IMR-90 (cell line): ENCODE measurements at regions not wholly inside any gene's neighbourhood (a gene's known extent, or its start where the extent isn't known, plus 50 kb on each side); places are given as distances from the start of the nearest gene placed in this dataset.

Experiments
- ATAC-seq: fragments of 200-7000 bp; cut with Tn5 transposase; 2 replicates; pipeline ENCODE4 v1.9.1; 2020; ENCODE audit warnings: low read depth, mild to moderate bottlenecking, moderate library complexity
- BruUV-seq: library from RNA; stranded (reverse); fragments of 400-500 nt; replicated peaks from 2 replicates; lab custom pipeline; 2021; lab: Mats Ljungman, UMichigan
- CTCF ChIA-PET: fragments of 300-600 bp; formaldehyde crosslinking; extraction: SDS; loops from one replicate; lab custom pipeline; 2021; ENCODE audit warnings: antibody characterized with exemption; lab: Yijun Ruan, JAX
- POLR2A ChIA-PET: fragments of 300-600 bp; sonication (Branson Sonifier 250); formaldehyde crosslinking; loops from one replicate; lab custom pipeline; 2022; ENCODE audit warnings: antibody characterized with exemption; ENCODE audit not compliant: unreplicated experiment; lab: Charles Lee
- DNase-seq: peaks from one replicate; pipeline ENCODE4 v3.0.0; 2013
- H2AFZ ChIP-seq: replicated peaks from 2 replicates; pipeline ENCODE3; 2013; ENCODE audit warnings: low read length, mild to moderate bottlenecking; ENCODE audit not compliant: poor library complexity
- H2AK5ac ChIP-seq: 2 replicates; pipeline ENCODE4 v1.6.1; 2013; ENCODE audit warnings: low read depth, low read length, inconsistent platforms
- H2AK9ac ChIP-seq: replicated peaks from 2 replicates; pipeline ENCODE3; 2013; ENCODE audit warnings: mild to moderate bottlenecking, low read depth, low read length, moderate library complexity; ENCODE audit not compliant: poor library complexity
- H2BK120ac ChIP-seq: 2 replicates; pipeline ENCODE4 v1.6.1; 2013; ENCODE audit warnings: low read depth, low read length, inconsistent platforms
- H2BK15ac ChIP-seq: 3 replicates; pipeline ENCODE4 v1.6.1; 2013; ENCODE audit warnings: low read depth, low read length, inconsistent platforms
- H2BK20ac ChIP-seq: 2 replicates; pipeline ENCODE4 v1.6.1; 2013; ENCODE audit warnings: low read depth, mild to moderate bottlenecking, inconsistent platforms, low read length, moderate library complexity
- H2BK5ac ChIP-seq: 2 replicates; pipeline ENCODE4 v1.6.1; 2013; ENCODE audit warnings: mild to moderate bottlenecking, low read depth, low read length, inconsistent platforms; ENCODE audit not compliant: poor library complexity, severe bottlenecking
- H3K14ac ChIP-seq: replicated peaks from 2 replicates; pipeline ENCODE4 v1.6.1; 2013; ENCODE audit warnings: low read depth, low read length, inconsistent platforms
- H3K18ac ChIP-seq: 2 replicates; pipeline ENCODE4 v1.6.1; 2013; ENCODE audit warnings: low read depth, low read length, control low read depth
- H3K23ac ChIP-seq: 2 replicates; pipeline ENCODE4 v1.6.1; 2013; ENCODE audit warnings: low read depth, low read length, inconsistent platforms
- H3K27ac ChIP-seq: 2 replicates; pipeline ENCODE4 v1.5.1; 2013; ENCODE audit warnings: mild to moderate bottlenecking, control low read depth, low read length; ENCODE audit not compliant: insufficient read depth
- H3K27me3 ChIP-seq: 2 replicates; pipeline ENCODE4 v1.6.1; 2013; ENCODE audit warnings: low read length; ENCODE audit not compliant: control insufficient read depth, insufficient read depth
- H3K36me3 ChIP-seq: 2 replicates; pipeline ENCODE4 v1.6.1; 2013; ENCODE audit warnings: low read length, mixed read lengths; ENCODE audit not compliant: control insufficient read depth, insufficient read depth
- H3K4ac ChIP-seq: 2 replicates; pipeline ENCODE4 v1.6.1; 2013; ENCODE audit warnings: low read depth, low read length, inconsistent platforms
- H3K4me1 ChIP-seq: 2 replicates; pipeline ENCODE4 v1.6.1; 2013; ENCODE audit warnings: low read length, mixed read lengths; ENCODE audit not compliant: control insufficient read depth, insufficient read depth
- H3K4me2 ChIP-seq: 2 replicates; pipeline ENCODE4 v1.6.1; 2013; ENCODE audit warnings: low read depth, mild to moderate bottlenecking, control low read depth, low read length, moderate library complexity
- H3K4me3 ChIP-seq: 2 replicates; pipeline ENCODE4 v1.5.1; 2013; ENCODE audit warnings: low read depth, mild to moderate bottlenecking, control low read depth, low read length, moderate library complexity; ENCODE audit not compliant: insufficient read depth
- H3K56ac ChIP-seq: 2 replicates; pipeline ENCODE4 v1.6.1; 2013; ENCODE audit warnings: low read length, inconsistent platforms; ENCODE audit not compliant: insufficient read depth; ENCODE audit errors: extremely low read depth
- H3K79me1 ChIP-seq, 2 experiments: 2 replicates each; pipeline ENCODE4 v1.6.1; 2013; ENCODE audit warnings: low read length in 2 of 2, inconsistent platforms in 1 of 2, low read depth in 1 of 2
- H3K9ac ChIP-seq: 2 replicates; pipeline ENCODE4 v1.6.1; 2013; ENCODE audit warnings: low read depth, low read length, control low read depth
- H3K9me1 ChIP-seq: 2 replicates; pipeline ENCODE4 v1.6.1; 2013; ENCODE audit warnings: low read length, inconsistent platforms; ENCODE audit not compliant: insufficient read depth
- H3K9me3 ChIP-seq: 2 replicates; pipeline ENCODE4 v1.6.1; 2013; ENCODE audit warnings: low read length; ENCODE audit not compliant: control insufficient read depth, insufficient read depth
- H4K20me1 ChIP-seq: 2 replicates; pipeline ENCODE4 v1.6.1; 2013; ENCODE audit warnings: low read length, inconsistent platforms; ENCODE audit not compliant: insufficient read depth
- H4K5ac ChIP-seq: 2 replicates; pipeline ENCODE4 v1.6.1; 2013; ENCODE audit warnings: mild to moderate bottlenecking, low read depth, low read length, control low read depth
- H4K8ac ChIP-seq, 2 experiments: 2 replicates each; pipeline ENCODE4 v1.6.1; 2013; ENCODE audit warnings: low read depth in 2 of 2, low read length in 2 of 2, control low read depth in 1 of 2, inconsistent platforms in 1 of 2
- H4K91ac ChIP-seq: 2 replicates; pipeline ENCODE4 v1.6.1; 2013; ENCODE audit warnings: low read depth, low read length, inconsistent platforms; ENCODE audit not compliant: insufficient read depth
- MAFK ChIP-seq: IDR thresholded peaks from 2 replicates; pipeline ENCODE4 v1.6.1; 2012; ENCODE audit warnings: low read depth, low read length, improper control_type of control experiment
- MXI1 ChIP-seq: IDR thresholded peaks from 2 replicates; pipeline ENCODE4 v1.6.1; 2012; ENCODE audit warnings: low read depth, mild to moderate bottlenecking, low read length, moderate library complexity, borderline replicate concordance
- SMC3 ChIP-seq: fragments of 150-350 bp; IDR thresholded peaks from 2 replicates; pipeline ENCODE4 v1.6.1; 2016; ENCODE audit warnings: low read depth, mild to moderate bottlenecking, antibody characterized with exemption, low read length, moderate library complexity
- WGBS, 2 experiments: methylation state at CpG; one replicate each; pipeline versions ENCODE4 v1.1.5 to v1.1.7; 2013; ENCODE audit warnings: missing lambda C conversion rate in 2 of 2; ENCODE audit not compliant: insufficient read length in 1 of 2; ENCODE audit errors: extremely low coverage in 2 of 2; 5-methylcytosine and 5-hydroxymethylcytosine counted together
- dilution Hi-C: fragments of 300-500 bp; cut with HindIII; formaldehyde crosslinking; loops from one replicate; pipeline ENCODE4 v1.14.3; 2018; ENCODE audit warnings: low sequenced_read_pairs; ENCODE audit not compliant: unreplicated experiment
- in situ Hi-C: fragments of 300-500 bp; cut with MboI; formaldehyde crosslinking; loops from 3 replicates; pipeline ENCODE4 v1.14.3; 2019; ENCODE audit warnings: low sequenced_read_pairs, inconsistent platforms, mixed read lengths
- intact Hi-C: fragments of 100-400 bp; cut with micrococcal nuclease; formaldehyde crosslinking; loops from 2 replicates; pipeline ENCODE4 v1.10.0; 2022
- TF ChIP-seq, protein P1 (sequence below): fragments of 150-350 bp; IDR thresholded peaks from 2 replicates; pipeline ENCODE4 v1.6.1; 2016; ENCODE audit warnings: low read depth, mild to moderate bottlenecking, low read length, moderate library complexity, borderline replicate concordance
- TF ChIP-seq, protein P2 (sequence below): fragments of 150-350 bp; IDR thresholded peaks from 2 replicates; pipeline ENCODE4 v1.6.1; 2017; ENCODE audit warnings: mild to moderate bottlenecking, antibody characterized with exemption, low read length, low read depth

- H2AFZ ChIP-seq, result no peak overlapping the region
- H3K4ac ChIP-seq, result no peak overlapping the region
- no peaks in the 10 kb centered on the region for H3K4me1 ChIP-seq
- no peaks in the 10 kb centered on the region for H3K9me1 ChIP-seq
- H4K91ac ChIP-seq, result no peak overlapping the region
- no CpG with 5 or more reads among the region's 3 CpGs for WGBS, 2 experiments
- no peak overlapping the region for H2BK15ac ChIP-seq
- no peak overlapping the region for H2BK120ac ChIP-seq
- H3K4me2 ChIP-seq, result no peak overlapping the region
- no peaks in the 10 kb centered on the region for H3K9me3 ChIP-seq
- ATAC-seq, result no peak
- no peak overlapping the region for H3K4me3 ChIP-seq
- H2BK20ac ChIP-seq, result no peak overlapping the region
- no peaks in the 10 kb centered on the region for H4K20me1 ChIP-seq
- no TSS peak for BruUV-seq
- no peak overlapping the region for H2AK5ac ChIP-seq
- no peak overlapping the region for H3K27ac ChIP-seq
- H2AK9ac ChIP-seq, result no peak overlapping the region
- no peak overlapping the region for H4K5ac ChIP-seq
- ChIA-PET POLR2A (no interaction called here), CTCF (no interaction called here)
- H4K8ac ChIP-seq, result no peak overlapping the region
- H3K36me3 ChIP-seq, result no peaks in the 10 kb centered on the region
- TF ChIP-seq MAFK (no peak), MXI1 (no peak), SMC3 (no peak)
- TF ChIP-seq, protein P1, sequence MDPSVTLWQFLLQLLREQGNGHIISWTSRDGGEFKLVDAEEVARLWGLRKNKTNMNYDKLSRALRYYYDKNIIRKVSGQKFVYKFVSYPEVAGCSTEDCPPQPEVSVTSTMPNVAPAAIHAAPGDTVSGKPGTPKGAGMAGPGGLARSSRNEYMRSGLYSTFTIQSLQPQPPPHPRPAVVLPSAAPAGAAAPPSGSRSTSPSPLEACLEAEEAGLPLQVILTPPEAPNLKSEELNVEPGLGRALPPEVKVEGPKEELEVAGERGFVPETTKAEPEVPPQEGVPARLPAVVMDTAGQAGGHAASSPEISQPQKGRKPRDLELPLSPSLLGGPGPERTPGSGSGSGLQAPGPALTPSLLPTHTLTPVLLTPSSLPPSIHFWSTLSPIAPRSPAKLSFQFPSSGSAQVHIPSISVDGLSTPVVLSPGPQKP, result no peak
- TF ChIP-seq, protein P2, sequence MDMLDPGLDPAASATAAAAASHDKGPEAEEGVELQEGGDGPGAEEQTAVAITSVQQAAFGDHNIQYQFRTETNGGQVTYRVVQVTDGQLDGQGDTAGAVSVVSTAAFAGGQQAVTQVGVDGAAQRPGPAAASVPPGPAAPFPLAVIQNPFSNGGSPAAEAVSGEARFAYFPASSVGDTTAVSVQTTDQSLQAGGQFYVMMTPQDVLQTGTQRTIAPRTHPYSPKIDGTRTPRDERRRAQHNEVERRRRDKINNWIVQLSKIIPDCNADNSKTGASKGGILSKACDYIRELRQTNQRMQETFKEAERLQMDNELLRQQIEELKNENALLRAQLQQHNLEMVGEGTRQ, result no peak
- in situ Hi-C loops (no loop called here), dilution Hi-C loops (no loop called here), intact Hi-C loops (no loop called here)
- H3K18ac ChIP-seq, result no peak overlapping the region
- H3K9ac ChIP-seq, result no peak overlapping the region
- no peak overlapping the region for H3K14ac ChIP-seq
- H3K79me1 ChIP-seq, result no peaks in the 10 kb centered on the region
- H2BK5ac ChIP-seq, result no peak overlapping the region
- H3K23ac ChIP-seq, result no peak overlapping the region
- H3K27me3 ChIP-seq, result no peaks in the 10 kb centered on the region
- no peak overlapping the region for H3K56ac ChIP-seq
- DNase-seq, result no peak
Measured at GRCh38 chr3:145967043-145967442, 193.9 kb downstream of the PLOD2 start.
